ENCODE measurements at regions not wholly inside any gene's neighbourhood (a gene's known extent, or its start where the extent isn't known, plus 50 kb on each side); places are given as distances from the start of the nearest gene placed in this dataset.
"Not testable (repeated sequence)": the region's sequence is repeated elsewhere in the genome, so short reads cannot be mapped to it uniquely, and the experiment has no call there.

DNA sequence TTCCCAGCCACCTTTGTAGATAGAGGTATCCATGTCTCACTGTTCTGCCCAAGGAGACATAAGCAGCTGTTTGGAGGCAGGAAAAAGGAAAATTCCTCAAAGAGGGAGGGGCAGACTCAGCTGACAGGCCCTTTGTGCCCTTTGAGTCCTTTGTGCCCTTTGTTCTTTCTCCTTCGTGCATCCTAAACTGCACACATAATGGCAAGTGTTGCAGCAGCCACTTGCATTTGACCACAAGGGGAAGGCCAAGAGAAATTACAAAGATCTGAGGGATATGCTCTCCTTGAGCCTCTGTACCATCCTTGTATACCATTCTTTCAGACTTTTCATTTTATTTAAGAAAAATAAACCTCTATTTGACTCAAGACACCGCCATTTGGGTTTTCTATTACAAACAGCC is 71.8 kb upstream of the PKN2 start:
- Mint-ChIP-seq H3K36me3 (ENCODE audit: low read depth) (no peaks in the 10 kb centered on the region), H3K27ac (ENCODE audit: unreplicated experiment) (peak overlapping the region; percentile 9), H3K9me3 (peaks cover 2% of the 10 kb centered on the region), H3K4me3 (no peak overlapping the region), H3K27me3 (ENCODE audit: low read depth) (no peaks in the 10 kb centered on the region), H3K4me1 (peaks cover 16% of the 10 kb centered on the region)
- DNase-seq (ENCODE audit: low read depth, low spot score): no peak
- TF ChIP-seq, protein P1, sequence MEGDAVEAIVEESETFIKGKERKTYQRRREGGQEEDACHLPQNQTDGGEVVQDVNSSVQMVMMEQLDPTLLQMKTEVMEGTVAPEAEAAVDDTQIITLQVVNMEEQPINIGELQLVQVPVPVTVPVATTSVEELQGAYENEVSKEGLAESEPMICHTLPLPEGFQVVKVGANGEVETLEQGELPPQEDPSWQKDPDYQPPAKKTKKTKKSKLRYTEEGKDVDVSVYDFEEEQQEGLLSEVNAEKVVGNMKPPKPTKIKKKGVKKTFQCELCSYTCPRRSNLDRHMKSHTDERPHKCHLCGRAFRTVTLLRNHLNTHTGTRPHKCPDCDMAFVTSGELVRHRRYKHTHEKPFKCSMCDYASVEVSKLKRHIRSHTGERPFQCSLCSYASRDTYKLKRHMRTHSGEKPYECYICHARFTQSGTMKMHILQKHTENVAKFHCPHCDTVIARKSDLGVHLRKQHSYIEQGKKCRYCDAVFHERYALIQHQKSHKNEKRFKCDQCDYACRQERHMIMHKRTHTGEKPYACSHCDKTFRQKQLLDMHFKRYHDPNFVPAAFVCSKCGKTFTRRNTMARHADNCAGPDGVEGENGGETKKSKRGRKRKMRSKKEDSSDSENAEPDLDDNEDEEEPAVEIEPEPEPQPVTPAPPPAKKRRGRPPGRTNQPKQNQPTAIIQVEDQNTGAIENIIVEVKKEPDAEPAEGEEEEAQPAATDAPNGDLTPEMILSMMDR (conservative IDR thresholded peaks at IDR 0.05): no peak

DNA sequence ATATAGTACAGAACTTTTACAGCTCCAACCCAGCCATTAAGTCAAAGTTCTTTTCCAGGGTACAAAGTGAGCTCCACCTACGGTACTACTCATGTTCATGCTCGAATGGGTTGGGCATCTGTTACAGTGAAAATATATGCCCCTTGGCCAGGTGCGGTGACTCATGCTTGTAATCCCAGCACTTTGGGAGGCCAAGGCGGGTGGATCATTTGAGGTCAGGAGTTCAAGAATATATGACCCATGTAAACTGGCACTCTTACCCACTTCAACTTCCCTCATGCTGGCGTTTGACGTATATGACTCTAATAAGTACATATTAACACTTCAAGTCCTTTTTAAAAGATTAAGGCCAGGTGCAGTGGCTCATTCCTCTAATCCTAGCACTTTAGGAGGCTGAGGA is 71.3 kb upstream of the PKN2 start:
- Mint-ChIP-seq H3K4me1 (peaks cover 16% of the 10 kb centered on the region), H3K9me3 (peaks cover 4% of the 10 kb centered on the region), H3K36me3 (ENCODE audit: low read depth) (peaks cover 2% of the 10 kb centered on the region), H3K4me3 (no peak overlapping the region), H3K27ac (ENCODE audit: unreplicated experiment) (no peak overlapping the region), H3K27me3 (ENCODE audit: low read depth) (no peaks in the 10 kb centered on the region)
- TF ChIP-seq, protein P1 (conservative IDR thresholded peaks at IDR 0.05): no peak
- DNase-seq (ENCODE audit: low read depth, low spot score): no peak

DNA sequence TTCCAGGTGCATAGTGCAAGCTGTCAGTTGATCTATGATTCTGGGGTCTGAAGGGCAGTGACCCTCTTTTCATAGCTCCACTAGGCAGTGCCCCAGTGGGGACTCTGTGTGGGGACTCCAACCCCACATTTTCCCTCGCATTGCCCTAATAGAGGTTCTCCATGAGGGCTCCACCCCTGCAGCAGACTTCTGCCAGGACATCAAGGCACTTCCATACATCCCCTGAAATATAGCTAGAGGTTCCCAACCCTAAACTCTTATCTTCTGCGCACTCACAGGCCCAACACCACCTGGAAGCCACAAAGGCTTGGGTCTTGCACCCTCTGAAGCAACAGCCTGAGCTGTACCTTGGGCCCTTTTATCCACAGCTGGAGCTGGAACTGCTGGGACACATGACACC is 65.7 kb upstream of the PKN2 start:
- TF ChIP-seq, protein P1 (conservative IDR thresholded peaks at IDR 0.05): no peak
- Mint-ChIP-seq H3K4me3 (no peak overlapping the region), H3K27ac (ENCODE audit: unreplicated experiment) (no peak overlapping the region), H3K9me3 (peaks cover 21% of the 10 kb centered on the region), H3K36me3 (ENCODE audit: low read depth) (peaks cover 17% of the 10 kb centered on the region), H3K4me1 (no peaks in the 10 kb centered on the region), H3K27me3 (ENCODE audit: low read depth) (no peaks in the 10 kb centered on the region)
- no peak for DNase-seq (ENCODE audit: low read depth, low spot score)

DNA sequence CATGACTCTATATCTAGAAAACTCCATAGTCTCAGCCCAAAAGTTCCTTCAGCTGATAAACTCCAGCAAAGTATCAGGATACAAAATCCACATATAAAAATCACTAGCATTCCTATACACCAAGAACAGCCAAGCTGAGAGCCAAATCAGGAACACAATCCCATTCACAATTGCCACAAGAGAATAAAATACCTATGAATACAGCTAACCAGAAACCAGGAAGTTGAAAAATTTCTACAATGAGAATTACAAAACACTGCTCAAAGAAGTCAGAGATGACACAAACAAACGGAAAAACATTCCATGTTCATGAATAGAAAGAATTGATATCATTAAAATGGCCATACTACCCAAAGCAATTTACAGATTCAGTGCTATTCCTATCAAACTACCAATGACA is 61.0 kb upstream of the PKN2 start:
- H3K27me3 Mint-ChIP-seq (ENCODE audit: low read depth); DNase-seq (ENCODE audit: low read depth, low spot score); H3K4me3 Mint-ChIP-seq; H3K4me1 Mint-ChIP-seq; H3K27ac Mint-ChIP-seq (ENCODE audit: unreplicated experiment): not testable (repeated sequence)
- Mint-ChIP-seq H3K36me3 (ENCODE audit: low read depth) (peaks cover 13% of the 10 kb centered on the region), H3K9me3 (peaks cover 16% of the 10 kb centered on the region)
